SK-N-SH (cell line): ENCODE measurements at regions not wholly inside any gene's neighbourhood (a gene's known extent, or its start where the extent isn't known, plus 50 kb on each side); places are given as distances from the start of the nearest gene placed in this dataset.

Source experiments
- CTCF ChIA-PET: fragments of 300-600, 350-600 bp; formaldehyde crosslinking; extraction: SDS; loops from one replicate; lab custom pipeline; 2021; lab: Yijun Ruan, JAX
- POLR2A ChIA-PET: fragments of 350-600 bp; sonication (Branson Sonifier 250); formaldehyde crosslinking; extraction: SDS; loops from one replicate; lab custom pipeline; 2020; ENCODE audit warnings: antibody characterized with exemption, inconsistent platforms; lab: Yijun Ruan, JAX
- DNase-seq: peaks from one replicate; pipeline ENCODE4 v3.0.0; 2012
- H2AFZ ChIP-seq: fragments of 200-600 bp; sonication (generic); 2 replicates; pipeline ENCODE4 v1.8.1; 2016; ENCODE audit warnings: antibody characterized with exemption, mild to moderate bottlenecking, low read depth
- H3F3A ChIP-seq: fragments of 200-600 bp; sonication (generic); replicated peaks from 2 replicates; pipeline ENCODE3; 2016; ENCODE audit warnings: antibody characterized with exemption, mild to moderate bottlenecking; ENCODE audit not compliant: insufficient read depth
- H3K27ac ChIP-seq, 2 experiments: fragments of 200-500 bp in 1 of 2; fragments of 200-600 bp in 1 of 2; sonication (Bioruptor generic) in 1 of 2; sonication (generic), shearing (Covaris generic) in 1 of 2; 2 replicates each; pipeline versions ENCODE4 v1.5.1 to v1.6.1; 2014 to 2016; ENCODE audit warnings: low read depth in 2 of 2, inconsistent platforms in 1 of 2, low read length in 1 of 2, mild to moderate bottlenecking in 1 of 2, mixed read lengths in 1 of 2
- H3K27me3 ChIP-seq: fragments of 200-600 bp; sonication (generic), shearing (Covaris generic); 2 replicates; pipeline ENCODE4 v1.6.1; 2016; ENCODE audit warnings: mixed run types; ENCODE audit not compliant: insufficient read depth
- H3K36me3 ChIP-seq, 2 experiments: fragments of 200-500 bp in 1 of 2; fragments of 200-600 bp in 1 of 2; sonication (Bioruptor generic) in 1 of 2; sonication (generic) in 1 of 2; replicated peaks in 1 of 2; 2 replicates each; pipeline versions ENCODE3 to v1.5.1; 2014 to 2016; ENCODE audit warnings: low read length in 1 of 2, mild to moderate bottlenecking in 1 of 2; ENCODE audit not compliant: insufficient read depth in 2 of 2, control insufficient read depth in 1 of 2
- H3K4me1 ChIP-seq, 2 experiments: fragments of 200-500 bp in 1 of 2; fragments of 200-600 bp in 1 of 2; sonication (Bioruptor generic) in 1 of 2; sonication (generic), shearing (Covaris generic) in 1 of 2; 2 replicates each; pipeline versions ENCODE4 v1.5.1 to v1.6.1; 2014 to 2016; ENCODE audit warnings: low read depth in 1 of 2, low read length in 1 of 2, mixed run types in 1 of 2; ENCODE audit not compliant: insufficient read depth in 2 of 2, control insufficient read depth in 1 of 2
- H3K4me2 ChIP-seq: fragments of 200-600 bp; sonication (generic), shearing (Covaris generic); 2 replicates; pipeline ENCODE4 v1.6.1; 2017; ENCODE audit warnings: mixed run types
- H3K4me3 ChIP-seq, 2 experiments: fragments of 200-500 bp in 1 of 2; fragments of 200-600 bp in 1 of 2; sonication (Bioruptor generic) in 1 of 2; sonication (generic), shearing (Covaris generic) in 1 of 2; 2 replicates each; pipeline versions ENCODE4 v1.5.1 to v1.8.1; 2014 to 2016; ENCODE audit warnings: low read depth in 2 of 2, inconsistent platforms in 1 of 2, low read length in 1 of 2, mild to moderate bottlenecking in 1 of 2, mixed read lengths in 1 of 2, moderate library complexity in 1 of 2
- H3K79me2 ChIP-seq: fragments of 200-600 bp; sonication (generic); 2 replicates; pipeline ENCODE4 v1.8.1; 2017; ENCODE audit warnings: mild to moderate bottlenecking; ENCODE audit not compliant: insufficient read depth
- H3K9ac ChIP-seq: fragments of 200-600 bp; sonication (generic); 2 replicates; pipeline ENCODE4 v1.6.1; 2017; ENCODE audit warnings: mixed run types
- H3K9me2 ChIP-seq: fragments of 200-600 bp; sonication (generic); 2 replicates; pipeline ENCODE4 v1.6.1; 2017; ENCODE audit warnings: mixed run types
- H3K9me3 ChIP-seq: fragments of 200-600 bp; sonication (generic); 2 replicates; pipeline ENCODE4 v1.6.1; 2017; ENCODE audit warnings: mixed run types, mild to moderate bottlenecking, moderate library complexity
- H4K20me1 ChIP-seq: fragments of 200-600 bp; sonication (generic); 2 replicates; pipeline ENCODE4 v1.6.1; 2017; ENCODE audit warnings: mild to moderate bottlenecking, mixed run types; ENCODE audit not compliant: insufficient read depth
- CTCF ChIP-seq: fragments of 200-600 bp; sonication (generic); IDR thresholded peaks from 2 replicates; pipeline ENCODE4 v1.6.1; 2017; ENCODE audit warnings: antibody characterized with exemption, mild to moderate bottlenecking, moderate library complexity
- ELF1 ChIP-seq: IDR thresholded peaks from 2 replicates; pipeline ENCODE4 v1.4.0; 2012
- EP300 ChIP-seq, 2 experiments: IDR thresholded peaks; 2 replicates each; pipeline versions ENCODE4 v1.4.0 to v1.6.1; 2012; ENCODE audit warnings: borderline replicate concordance in 1 of 2, low read depth in 1 of 2, low read length in 1 of 2
- FOSL2 ChIP-seq: IDR thresholded peaks from 2 replicates; pipeline ENCODE4 v1.4.0; 2012; ENCODE audit warnings: low read depth, mild to moderate bottlenecking, moderate library complexity, borderline replicate concordance
- FOXJ3 ChIP-seq: sonication (generic); formaldehyde crosslinking; IDR thresholded peaks from 2 replicates; pipeline ENCODE4 v1.5.1; 2020; ENCODE audit warnings: mild to moderate bottlenecking, missing genetic modification reagents
- GABPA ChIP-seq: IDR thresholded peaks from 2 replicates; pipeline ENCODE4 v1.4.0; 2012; ENCODE audit warnings: low read depth, mild to moderate bottlenecking
- GATA2 ChIP-seq: sonication (generic); formaldehyde crosslinking; IDR thresholded peaks from 2 replicates; pipeline ENCODE4 v1.5.0; 2020; ENCODE audit warnings: mild to moderate bottlenecking, missing genetic modification reagents
- JUND ChIP-seq: IDR thresholded peaks from 2 replicates; pipeline ENCODE4 v1.4.0; 2012
- MEF2A ChIP-seq: IDR thresholded peaks from 2 replicates; pipeline ENCODE4 v1.4.0; 2012; ENCODE audit warnings: low read depth, borderline replicate concordance
- NRF1 ChIP-seq: IDR thresholded peaks from 2 replicates; pipeline ENCODE4 v1.6.1; 2012; ENCODE audit warnings: low read depth, mild to moderate bottlenecking, low read length
- PBX3 ChIP-seq: IDR thresholded peaks from 2 replicates; pipeline ENCODE4; 2012
- POLR2AphosphoS5 ChIP-seq: IDR thresholded peaks from 2 replicates; pipeline ENCODE4 v1.6.1; 2012; ENCODE audit warnings: low read depth, low read length
- RAD21 ChIP-seq: IDR thresholded peaks from 2 replicates; pipeline ENCODE4 v1.6.1; 2012; ENCODE audit warnings: mild to moderate bottlenecking, low read length
- RFX5 ChIP-seq: IDR thresholded peaks from 2 replicates; pipeline ENCODE4 v1.6.1; 2012; ENCODE audit warnings: mild to moderate bottlenecking, improper control_type of control experiment, low read length
- RXRA ChIP-seq: IDR thresholded peaks from 2 replicates; pipeline ENCODE4 v1.4.0; 2012; ENCODE audit warnings: low read depth, mild to moderate bottlenecking, borderline replicate concordance
- SIN3A ChIP-seq: IDR thresholded peaks from 2 replicates; pipeline ENCODE4 v1.6.1; 2012; ENCODE audit warnings: low read depth, mild to moderate bottlenecking, low read length, moderate library complexity, borderline replicate concordance
- SMC3 ChIP-seq: IDR thresholded peaks from 2 replicates; pipeline ENCODE4 v1.6.1; 2012; ENCODE audit warnings: low read depth, low read length, improper control_type of control experiment
- TAF1 ChIP-seq: IDR thresholded peaks from 2 replicates; pipeline ENCODE4 v1.6.1; 2012; ENCODE audit warnings: low read depth, mild to moderate bottlenecking, low read length, moderate library complexity, borderline replicate concordance
- TCF12 ChIP-seq: IDR thresholded peaks from 2 replicates; pipeline ENCODE4 v1.4.0; 2012
- TEAD4 ChIP-seq: IDR thresholded peaks from 2 replicates; pipeline ENCODE4 v1.4.0; 2012; ENCODE audit warnings: mild to moderate bottlenecking, borderline replicate concordance; ENCODE audit not compliant: insufficient read depth
- YY1 ChIP-seq: IDR thresholded peaks from 2 replicates; pipeline ENCODE4 v1.4.0; 2012; ENCODE audit warnings: low read depth, mild to moderate bottlenecking
- WGBS: methylation state at CpG from one replicate; pipeline ENCODE4 v1.1.6; 2017; ENCODE audit warnings: low lambda C conversion rate; 5-methylcytosine and 5-hydroxymethylcytosine counted together
- TF ChIP-seq, protein P1 (sequence below): IDR thresholded peaks from 2 replicates; pipeline ENCODE4 v1.4.0; 2012; ENCODE audit warnings: low read depth, borderline replicate concordance
- TF ChIP-seq, protein P2 (sequence below): IDR thresholded peaks from 2 replicates; pipeline ENCODE4 v1.6.1; 2012; ENCODE audit warnings: mild to moderate bottlenecking, low read depth, low read length, moderate library complexity

DNA sequence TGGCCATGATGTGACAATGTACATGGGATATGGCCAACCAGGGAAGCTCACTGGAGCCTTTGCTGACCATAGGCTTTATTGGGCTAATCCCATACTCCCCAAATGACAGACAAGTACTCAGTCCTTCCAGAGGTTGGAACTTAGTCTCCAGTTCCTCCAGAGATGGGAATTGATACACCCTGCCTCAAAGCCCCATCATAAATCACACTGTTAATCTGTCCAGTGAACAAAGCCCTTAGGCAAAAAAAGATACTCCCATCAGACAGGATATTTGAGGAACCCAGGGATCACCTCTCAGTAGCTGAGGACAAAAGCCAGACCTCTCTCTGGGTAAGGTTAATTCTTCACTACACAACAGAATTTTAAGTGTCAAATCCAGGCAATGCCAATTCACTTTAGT is 247.5 kb upstream of the CDH20 start:
- DNase-seq = no peak
- no peak overlapping the region for H2AFZ ChIP-seq
- no peaks in the 10 kb centered on the region for H3K9me3 ChIP-seq
- no peaks in the 10 kb centered on the region for H3K27me3 ChIP-seq
- no peaks in the 10 kb centered on the region for H3F3A ChIP-seq
- H3K9ac ChIP-seq = no peak overlapping the region
- no peaks in the 10 kb centered on the region for H3K4me1 ChIP-seq
- no peaks in the 10 kb centered on the region for H3K79me2 ChIP-seq
- H3K9me2 ChIP-seq = no peaks in the 10 kb centered on the region
- H3K27ac ChIP-seq = no peak overlapping the region
- CTCF ChIA-PET = interaction anchor here (1.1 kb wide), 1 partner anchor 10 kb away, joined by 4 read pairs; no protein-coding TSS in a partner anchor
- H3K4me3 ChIP-seq = no peak overlapping the region
- POLR2A ChIA-PET = no interaction called here
- TF ChIP-seq FOXJ3 (CRISPR knock-in tag) (no peak), PBX3 (no peak), JUND (no peak), RAD21 (no peak), SIN3A (no peak), CTCF (no peak), RFX5 (no peak), GABPA (no peak)
- TF ChIP-seq, protein P1, sequence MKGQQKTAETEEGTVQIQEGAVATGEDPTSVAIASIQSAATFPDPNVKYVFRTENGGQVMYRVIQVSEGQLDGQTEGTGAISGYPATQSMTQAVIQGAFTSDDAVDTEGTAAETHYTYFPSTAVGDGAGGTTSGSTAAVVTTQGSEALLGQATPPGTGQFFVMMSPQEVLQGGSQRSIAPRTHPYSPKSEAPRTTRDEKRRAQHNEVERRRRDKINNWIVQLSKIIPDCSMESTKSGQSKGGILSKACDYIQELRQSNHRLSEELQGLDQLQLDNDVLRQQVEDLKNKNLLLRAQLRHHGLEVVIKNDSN = no peak
- TF ChIP-seq, protein P2, sequence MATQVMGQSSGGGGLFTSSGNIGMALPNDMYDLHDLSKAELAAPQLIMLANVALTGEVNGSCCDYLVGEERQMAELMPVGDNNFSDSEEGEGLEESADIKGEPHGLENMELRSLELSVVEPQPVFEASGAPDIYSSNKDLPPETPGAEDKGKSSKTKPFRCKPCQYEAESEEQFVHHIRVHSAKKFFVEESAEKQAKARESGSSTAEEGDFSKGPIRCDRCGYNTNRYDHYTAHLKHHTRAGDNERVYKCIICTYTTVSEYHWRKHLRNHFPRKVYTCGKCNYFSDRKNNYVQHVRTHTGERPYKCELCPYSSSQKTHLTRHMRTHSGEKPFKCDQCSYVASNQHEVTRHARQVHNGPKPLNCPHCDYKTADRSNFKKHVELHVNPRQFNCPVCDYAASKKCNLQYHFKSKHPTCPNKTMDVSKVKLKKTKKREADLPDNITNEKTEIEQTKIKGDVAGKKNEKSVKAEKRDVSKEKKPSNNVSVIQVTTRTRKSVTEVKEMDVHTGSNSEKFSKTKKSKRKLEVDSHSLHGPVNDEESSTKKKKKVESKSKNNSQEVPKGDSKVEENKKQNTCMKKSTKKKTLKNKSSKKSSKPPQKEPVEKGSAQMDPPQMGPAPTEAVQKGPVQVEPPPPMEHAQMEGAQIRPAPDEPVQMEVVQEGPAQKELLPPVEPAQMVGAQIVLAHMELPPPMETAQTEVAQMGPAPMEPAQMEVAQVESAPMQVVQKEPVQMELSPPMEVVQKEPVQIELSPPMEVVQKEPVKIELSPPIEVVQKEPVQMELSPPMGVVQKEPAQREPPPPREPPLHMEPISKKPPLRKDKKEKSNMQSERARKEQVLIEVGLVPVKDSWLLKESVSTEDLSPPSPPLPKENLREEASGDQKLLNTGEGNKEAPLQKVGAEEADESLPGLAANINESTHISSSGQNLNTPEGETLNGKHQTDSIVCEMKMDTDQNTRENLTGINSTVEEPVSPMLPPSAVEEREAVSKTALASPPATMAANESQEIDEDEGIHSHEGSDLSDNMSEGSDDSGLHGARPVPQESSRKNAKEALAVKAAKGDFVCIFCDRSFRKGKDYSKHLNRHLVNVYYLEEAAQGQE = no peak
- no peak overlapping the region for H3K4me2 ChIP-seq
- H4K20me1 ChIP-seq = no peaks in the 10 kb centered on the region
- H3K36me3 ChIP-seq = no peaks in the 10 kb centered on the region

DNA sequence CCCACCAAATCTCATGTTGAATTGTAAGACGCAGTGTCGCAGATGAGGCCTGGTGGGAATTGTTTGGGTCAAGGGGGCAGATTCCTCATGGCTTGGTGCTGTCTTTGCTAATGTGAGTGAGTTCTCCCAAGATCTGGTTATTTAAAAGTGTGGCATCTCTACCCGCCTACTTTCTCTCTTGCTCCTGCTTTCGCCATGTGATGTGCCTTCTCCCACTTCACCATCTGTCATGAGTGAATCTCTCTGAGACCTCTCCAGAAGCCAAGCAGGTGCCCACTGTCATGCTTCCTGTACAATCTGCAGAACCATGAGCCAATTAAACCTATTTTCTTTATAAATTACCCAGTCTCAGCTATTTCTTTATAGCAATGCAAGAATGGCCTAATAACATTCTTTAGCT is 246.6 kb upstream of the CDH20 start:
- Histone ChIP-seq H3K27ac (no peak overlapping the region), H4K20me1 (no peaks in the 10 kb centered on the region), H3K4me3 (no peak overlapping the region), H3F3A (no peaks in the 10 kb centered on the region), H3K4me1 (no peaks in the 10 kb centered on the region), H3K27me3 (no peaks in the 10 kb centered on the region), H2AFZ (no peak overlapping the region), H3K79me2 (no peaks in the 10 kb centered on the region), H3K9me2 (no peaks in the 10 kb centered on the region)
- 70% methylated on average over 4 of the region's 4 CpGs for WGBS
- ChIA-PET CTCF (interaction anchor here (1.1 kb wide), 1 partner anchor 9 kb away, joined by 4 read pairs; no protein-coding TSS in a partner anchor), POLR2A (no interaction called here)
- TF ChIP-seq FOSL2 (no peak), ELF1 (no peak), POLR2AphosphoS5 (no peak), NRF1 (no peak), FOXJ3 (CRISPR knock-in tag) (no peak), EP300 (IDR thresholded peaks at IDR 0.05; ENCODE audit: borderline replicate concordance in 1 of 2, low read depth in 1 of 2, low read length in 1 of 2) (no peak), MEF2A (no peak), RAD21 (no peak), TCF12 (no peak), SMC3 (no peak), GABPA (no peak), TAF1 (no peak), SIN3A (no peak), JUND (no peak), GATA2 (CRISPR knock-in tag) (no peak), TEAD4 (no peak), RXRA (no peak), YY1 (no peak)
- TF ChIP-seq, all 33 proteins: peak for 0
- H3K9me3 ChIP-seq = no peaks in the 10 kb centered on the region
- no peak for DNase-seq
- no peak overlapping the region for H3K4me2 ChIP-seq
- no peaks in the 10 kb centered on the region for H3K36me3 ChIP-seq
- no peak overlapping the region for H3K9ac ChIP-seq
